Endothelial cell (in vitro differentiated cells): ENCODE measurements at regions not wholly inside any gene's neighbourhood (a gene's known extent, or its start where the extent isn't known, plus 50 kb on each side); places are given as distances from the start of the nearest gene placed in this dataset.

ENCODE experiments used
- DNase-seq: peaks from one replicate; pipeline ENCODE4 v3.0.0; 2021; ENCODE audit warnings: low spot score
- H3K27ac Mint-ChIP-seq: one replicate; pipeline ENCODE4 v1.8.0; 2021; ENCODE audit warnings: mixed read lengths, inconsistent platforms; ENCODE audit not compliant: unreplicated experiment
- H3K27me3 Mint-ChIP-seq: one replicate; pipeline ENCODE4 v1.8.0; 2021; ENCODE audit warnings: mild to moderate bottlenecking, moderate library complexity, mixed read lengths, inconsistent platforms; ENCODE audit not compliant: unreplicated experiment
- H3K36me3 Mint-ChIP-seq: one replicate; pipeline ENCODE4 v1.8.0; 2021; ENCODE audit warnings: mild to moderate bottlenecking, low read depth, mixed read lengths, inconsistent platforms; ENCODE audit not compliant: unreplicated experiment
- H3K4me1 Mint-ChIP-seq: one replicate; pipeline ENCODE4 v1.8.0; 2021; ENCODE audit warnings: mild to moderate bottlenecking, mixed read lengths, inconsistent platforms; ENCODE audit not compliant: unreplicated experiment
- H3K4me3 Mint-ChIP-seq: one replicate; pipeline ENCODE4 v1.8.0; 2021; ENCODE audit warnings: mild to moderate bottlenecking, mixed read lengths, inconsistent platforms; ENCODE audit not compliant: unreplicated experiment
- H3K9me3 Mint-ChIP-seq: one replicate; pipeline ENCODE4 v1.8.0; 2021; ENCODE audit warnings: mixed read lengths, inconsistent platforms; ENCODE audit not compliant: unreplicated experiment
- CTCF ChIP-seq: fragments of 200-600 bp; sonication (generic); IDR thresholded peaks from one replicate; pipeline ENCODE4 v1.5.0; 2021; ENCODE audit warnings: antibody characterized with exemption; ENCODE audit not compliant: unreplicated experiment

DNA sequence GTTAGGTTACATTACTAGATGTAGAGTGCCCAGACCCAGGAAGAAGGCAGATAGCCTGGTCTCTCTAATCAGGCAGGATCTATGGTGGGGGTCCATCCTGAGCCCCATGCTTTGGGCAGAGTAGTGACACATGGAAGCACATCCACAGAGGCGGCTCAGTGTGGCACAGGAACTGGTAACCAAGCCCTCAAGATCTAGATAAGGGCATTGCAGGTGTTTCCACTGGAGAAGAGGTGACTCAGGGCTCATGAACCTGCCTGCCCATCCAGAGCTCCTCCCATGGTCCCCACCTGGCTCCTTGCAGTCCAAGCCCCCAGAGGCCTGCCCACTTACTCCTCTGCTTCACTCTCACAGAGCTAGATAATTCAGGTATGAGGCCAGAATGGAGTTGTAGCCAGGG is 62.0 kb upstream of the TMEM132E start:
- Mint-ChIP-seq H3K4me1 (no peaks in the 10 kb centered on the region), H3K27ac (no peak overlapping the region), H3K36me3 (no peaks in the 10 kb centered on the region), H3K9me3 (no peaks in the 10 kb centered on the region), H3K27me3 (no peaks in the 10 kb centered on the region), H3K4me3 (no peak overlapping the region)
- DNase-seq, result no peak
- TF ChIP-seq CTCF, result no peak

DNA sequence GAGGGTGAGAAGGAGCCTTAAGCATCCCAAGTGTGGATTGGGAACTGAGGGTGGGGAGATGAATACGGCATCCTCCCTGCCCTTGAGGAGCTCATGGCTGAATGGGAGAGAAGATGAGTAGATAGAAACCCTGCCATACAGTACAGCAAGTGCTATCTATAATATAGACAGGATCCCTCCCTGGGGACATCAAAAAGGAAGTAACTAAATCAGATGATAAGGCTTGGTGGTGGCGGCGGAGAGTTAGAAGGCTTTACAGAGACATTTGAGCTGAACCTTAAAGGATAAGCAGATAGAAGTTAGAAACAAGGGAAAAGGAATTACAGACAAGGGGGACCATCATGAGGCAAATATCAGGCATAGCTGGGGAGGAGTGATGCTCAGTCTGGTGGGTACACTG is 67.5 kb upstream of the TMEM132E start:
- H3K27me3 Mint-ChIP-seq, result no peaks in the 10 kb centered on the region
- no peaks in the 10 kb centered on the region for H3K4me1 Mint-ChIP-seq
- H3K27ac Mint-ChIP-seq, result no peak overlapping the region
- H3K36me3 Mint-ChIP-seq, result no peaks in the 10 kb centered on the region
- no peak overlapping the region for H3K4me3 Mint-ChIP-seq
- TF ChIP-seq CTCF, result no peak
- H3K9me3 Mint-ChIP-seq, result no peaks in the 10 kb centered on the region
- no peak for DNase-seq

GRCh38 chr17:34511265-34511664 is 68.1 kb upstream of the TMEM132E start:
- Mint-ChIP-seq H3K4me3 (no peak overlapping the region), H3K27me3 (peaks cover 2% of the 10 kb centered on the region), H3K9me3 (no peaks in the 10 kb centered on the region), H3K4me1 (no peaks in the 10 kb centered on the region), H3K27ac (no peak overlapping the region), H3K36me3 (no peaks in the 10 kb centered on the region)
- no peak for TF ChIP-seq CTCF
- DNase-seq, result no peak

DNA sequence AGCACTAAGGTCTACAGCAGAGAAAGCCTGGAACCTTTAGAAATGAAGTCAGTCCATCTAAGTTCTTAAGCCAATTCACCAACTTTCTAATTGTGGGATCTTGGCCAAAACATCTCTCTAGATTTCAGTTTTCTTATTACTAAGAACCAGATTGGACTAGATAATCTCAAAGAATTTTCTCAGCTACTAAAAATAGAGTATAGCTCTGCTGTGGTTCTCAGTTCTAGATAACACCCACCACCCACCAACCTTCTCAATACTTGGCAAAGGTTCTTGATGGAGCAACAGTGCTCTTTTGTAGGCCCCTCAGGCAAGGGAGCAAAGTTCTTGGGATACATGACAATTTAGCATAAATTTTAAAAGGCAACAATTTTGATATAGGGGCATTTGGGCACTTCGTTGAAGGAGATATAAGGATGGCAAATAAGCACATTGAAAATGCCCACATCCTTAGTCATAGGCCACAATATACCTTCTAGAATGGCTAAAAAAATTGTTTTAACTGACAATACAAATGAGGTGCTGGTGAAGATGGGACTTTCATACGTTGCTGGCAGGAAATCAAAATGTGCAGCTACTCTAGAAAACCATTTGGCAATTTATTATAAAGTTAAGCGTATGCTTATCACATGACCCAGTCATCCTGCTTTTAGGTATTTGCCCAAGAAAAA is 74.4 kb upstream of the TMEM132E start:
- Mint-ChIP-seq H3K36me3 (no peaks in the 10 kb centered on the region), H3K4me1 (no peaks in the 10 kb centered on the region), H3K27me3 (peaks cover 2% of the 10 kb centered on the region), H3K27ac (no peak overlapping the region), H3K4me3 (no peak overlapping the region), H3K9me3 (no peaks in the 10 kb centered on the region)
- DNase-seq, result no peak
- TF ChIP-seq CTCF, result no peak

- no peak for TF ChIP-seq CTCF
- no peak overlapping the region for H3K27ac Mint-ChIP-seq
- DNase-seq, result no peak
- H3K4me3 Mint-ChIP-seq, result no peak overlapping the region
- no peaks in the 10 kb centered on the region for H3K9me3 Mint-ChIP-seq
- H3K4me1 Mint-ChIP-seq, result no peaks in the 10 kb centered on the region
- H3K36me3 Mint-ChIP-seq, result no peaks in the 10 kb centered on the region
- H3K27me3 Mint-ChIP-seq, result peaks cover 2% of the 10 kb centered on the region
Measured at GRCh38 chr17:34503528-34504195, 75.7 kb upstream of the TMEM132E start.
